ENCODE measurements at regions not wholly inside any gene's neighbourhood (a gene's known extent, or its start where the extent isn't known, plus 50 kb on each side); places are given as distances from the start of the nearest gene placed in this dataset.

DNA sequence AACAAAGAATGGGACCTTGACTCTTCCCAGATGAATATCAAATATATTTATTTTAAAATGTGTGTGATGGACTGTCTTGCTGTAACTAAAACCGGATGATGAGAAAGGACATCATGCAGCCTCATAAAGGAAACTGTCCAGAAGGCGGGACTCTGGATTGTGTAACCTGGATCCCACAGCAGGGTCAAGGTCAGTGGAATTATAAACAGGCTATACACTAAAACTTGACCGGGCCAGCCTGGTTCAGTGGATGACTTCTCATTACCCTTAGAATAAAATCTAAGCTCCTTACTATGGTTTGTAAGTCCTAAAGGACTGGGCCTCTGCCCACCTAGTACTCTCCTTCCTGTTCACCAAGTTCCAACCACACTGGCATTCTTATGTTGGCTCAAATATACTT lies 280.3 kb downstream of the ELAVL2 start:
- 41 to 49% methylated on average over 3 of the region's 3 CpGs for WGBS, 2 experiments (ENCODE audit: low coverage in 1 of 2, low lambda C conversion rate in 2 of 2, missing lambda C conversion rate in 2 of 2)

GRCh38 chr9:23551311-23551721 lies 274.7 kb downstream of the ELAVL2 start:
- Histone ChIP-seq H3K79me2 (ENCODE audit: insufficient read depth) (no peaks in the 10 kb centered on the region), H3K4me2 (ENCODE audit: unreplicated experiment) (no peak overlapping the region), H3K9me3 (ENCODE audit: low read depth) (no peaks in the 10 kb centered on the region), H3K9ac (no peak overlapping the region), H3K9me2 (ENCODE audit: insufficient read depth) (no peaks in the 10 kb centered on the region), H3K27me3 (replicated peaks; ENCODE audit: insufficient read depth) (no peaks in the 10 kb centered on the region), H3K36me3 (ENCODE audit: low read depth) (no peaks in the 10 kb centered on the region), H2AFZ (no peak overlapping the region), H3K27ac (no peak overlapping the region), H3K4me1 (ENCODE audit: insufficient read depth) (no peaks in the 10 kb centered on the region), H4K20me1 (ENCODE audit: insufficient read depth) (no peaks in the 10 kb centered on the region), H3F3A (ENCODE audit: insufficient read depth) (no peaks in the 10 kb centered on the region), H3K4me3 (no peak overlapping the region)
- in situ Hi-C loops (cut with MboI) = no loop called here
- TF ChIP-seq EZH2phosphoT487 (IDR thresholded peaks at IDR 0.05; ENCODE audit: insufficient read depth, low read depth) (no peak), EZH2 (IDR thresholded peaks at IDR 0.05; ENCODE audit: insufficient read depth, poor library complexity, severe bottlenecking) (no peak)
- WGBS, 2 experiments (ENCODE audit: low coverage in 1 of 2, low lambda C conversion rate in 2 of 2, missing lambda C conversion rate in 2 of 2) = 19 to 22% methylated on average over 2 of the region's 2 CpGs
- DNase-seq = no peak

More for the DNA sequence above, 280.3 kb downstream of the ELAVL2 start:
- Histone ChIP-seq H3K4me2 (ENCODE audit: unreplicated experiment) (no peak overlapping the region), H4K20me1 (ENCODE audit: insufficient read depth) (no peaks in the 10 kb centered on the region), H3K4me1 (ENCODE audit: insufficient read depth) (no peaks in the 10 kb centered on the region), H3K36me3 (ENCODE audit: low read depth) (no peaks in the 10 kb centered on the region), H3K27ac (no peak overlapping the region), H3K9me3 (ENCODE audit: low read depth) (no peaks in the 10 kb centered on the region), H3K79me2 (ENCODE audit: insufficient read depth) (no peaks in the 10 kb centered on the region), H3K4me3 (no peak overlapping the region), H2AFZ (no peak overlapping the region), H3K27me3 (replicated peaks; ENCODE audit: insufficient read depth) (no peaks in the 10 kb centered on the region), H3K9me2 (ENCODE audit: insufficient read depth) (no peaks in the 10 kb centered on the region), H3K9ac (no peak overlapping the region), H3F3A (ENCODE audit: insufficient read depth) (no peaks in the 10 kb centered on the region)
- in situ Hi-C loops (cut with MboI) = no loop called here
- TF ChIP-seq EZH2phosphoT487 (IDR thresholded peaks at IDR 0.05; ENCODE audit: insufficient read depth, low read depth) (no peak), EZH2 (IDR thresholded peaks at IDR 0.05; ENCODE audit: insufficient read depth, poor library complexity, severe bottlenecking) (no peak)
- DNase-seq = no peak

- H2AFZ ChIP-seq = no peak overlapping the region
Measured at GRCh38 chr9:23551929-23552707, 273.9 kb downstream of the ELAVL2 start.

DNA sequence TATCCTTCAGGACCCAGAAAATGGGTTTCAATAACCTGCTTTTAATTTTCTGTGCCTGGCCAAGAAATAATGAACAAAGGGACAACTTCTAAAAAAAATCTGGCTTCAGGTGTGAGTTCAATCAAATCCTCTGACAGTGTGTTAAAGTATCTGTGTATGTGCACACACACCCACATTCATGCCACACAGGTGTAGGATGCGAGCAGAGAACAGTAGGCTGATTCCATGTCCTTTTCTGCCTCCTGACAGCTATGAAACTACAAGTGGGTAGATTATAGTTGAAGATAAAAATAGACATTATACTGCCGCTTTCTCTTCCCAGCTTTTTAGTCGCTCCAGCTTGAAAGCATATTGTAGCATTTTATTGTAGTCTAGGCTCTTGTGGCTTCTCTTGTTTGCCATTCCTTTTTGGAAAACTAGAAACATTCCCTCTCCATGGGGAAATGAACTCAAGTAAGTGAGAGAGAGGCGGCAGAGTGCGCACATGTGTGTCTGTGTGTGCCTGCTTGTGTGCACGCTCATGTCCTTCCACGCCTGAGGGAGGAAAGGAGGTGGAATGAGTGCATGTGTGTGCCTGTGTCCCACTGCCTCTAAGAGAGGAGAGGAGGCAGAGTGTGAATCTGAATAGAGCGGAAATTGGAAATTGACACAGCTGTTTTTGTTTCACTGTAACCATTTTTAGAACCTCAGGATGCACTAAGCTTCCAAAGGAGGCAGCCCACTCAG lies 273.0 kb downstream of the ELAVL2 start:
- Histone ChIP-seq H3K4me1 (ENCODE audit: insufficient read depth) (no peaks in the 10 kb centered on the region), H3K9ac (no peak overlapping the region), H3K27me3 (replicated peaks; ENCODE audit: insufficient read depth) (no peaks in the 10 kb centered on the region), H3K27ac (no peak overlapping the region), H4K20me1 (ENCODE audit: insufficient read depth) (no peaks in the 10 kb centered on the region), H3K79me2 (ENCODE audit: insufficient read depth) (no peaks in the 10 kb centered on the region), H3K4me2 (ENCODE audit: unreplicated experiment) (no peak overlapping the region), H3K9me3 (ENCODE audit: low read depth) (no peaks in the 10 kb centered on the region), H3K9me2 (ENCODE audit: insufficient read depth) (no peaks in the 10 kb centered on the region), H3K36me3 (ENCODE audit: low read depth) (no peaks in the 10 kb centered on the region), H3K4me3 (no peak overlapping the region), H3F3A (ENCODE audit: insufficient read depth) (no peaks in the 10 kb centered on the region), H2AFZ (no peak overlapping the region)
- DNase-seq = no peak
- in situ Hi-C loops (cut with MboI) = no loop called here
- WGBS, 2 experiments (ENCODE audit: low coverage in 1 of 2, low lambda C conversion rate in 2 of 2, missing lambda C conversion rate in 2 of 2) = 1 to 2% methylated on average over 8 of the region's 8 CpGs
- TF ChIP-seq EZH2 (IDR thresholded peaks at IDR 0.05; ENCODE audit: insufficient read depth, poor library complexity, severe bottlenecking) (no peak), EZH2phosphoT487 (IDR thresholded peaks at IDR 0.05; ENCODE audit: insufficient read depth, low read depth) (no peak)

More at GRCh38 chr9:23551929-23552707, 273.9 kb downstream of the ELAVL2 start:
- no peaks in the 10 kb centered on the region for H3K36me3 ChIP-seq (ENCODE audit: low read depth)
- WGBS, 2 experiments (ENCODE audit: low coverage in 1 of 2, low lambda C conversion rate in 2 of 2, missing lambda C conversion rate in 2 of 2) = 10 to 12% methylated on average over 5 of the region's 5 CpGs
- no peak overlapping the region for H3K9ac ChIP-seq
- no peaks in the 10 kb centered on the region for H3K9me3 ChIP-seq (ENCODE audit: low read depth)
- no peak overlapping the region for H3K4me2 ChIP-seq (ENCODE audit: unreplicated experiment)
- no peaks in the 10 kb centered on the region for H3F3A ChIP-seq (ENCODE audit: insufficient read depth)
- no peak for DNase-seq
- H3K27me3 ChIP-seq (replicated peaks; ENCODE audit: insufficient read depth) = no peaks in the 10 kb centered on the region
- H3K79me2 ChIP-seq (ENCODE audit: insufficient read depth) = no peaks in the 10 kb centered on the region
- H4K20me1 ChIP-seq (ENCODE audit: insufficient read depth) = no peaks in the 10 kb centered on the region
- no peak overlapping the region for H3K27ac ChIP-seq
- TF ChIP-seq EZH2phosphoT487 (IDR thresholded peaks at IDR 0.05; ENCODE audit: insufficient read depth, low read depth) (no peak), EZH2 (IDR thresholded peaks at IDR 0.05; ENCODE audit: insufficient read depth, poor library complexity, severe bottlenecking) (no peak)
- H3K9me2 ChIP-seq (ENCODE audit: insufficient read depth) = no peaks in the 10 kb centered on the region
- no peaks in the 10 kb centered on the region for H3K4me1 ChIP-seq (ENCODE audit: insufficient read depth)
- in situ Hi-C loops (cut with MboI) = no loop called here
- H3K4me3 ChIP-seq = no peak overlapping the region
